K562 (cell line): ENCODE measurements at regions not wholly inside any gene's neighbourhood (a gene's known extent, or its start where the extent isn't known, plus 50 kb on each side); places are given as distances from the start of the nearest gene placed in this dataset.

Source experiments
- CHD2 ChIP-seq: IDR thresholded peaks from 2 replicates; pipeline ENCODE4 v1.6.1; 2011; ENCODE audit warnings: low read depth, low read length
- CTCF ChIP-seq, 3 experiments: IDR thresholded peaks in 2 of 3; conservative IDR thresholded peaks in 1 of 3; 2 replicates each; pipeline ENCODE4 v1.5.1; 2011 to 2012; ENCODE audit warnings: low read length in 3 of 3, mild to moderate bottlenecking in 3 of 3, control low read depth in 2 of 3, improper control_type of control experiment in 1 of 3, inconsistent platforms in 1 of 3, low read depth in 1 of 3, mixed read lengths in 1 of 3, moderate library complexity in 1 of 3; ENCODE audit not compliant: insufficient read depth in 2 of 3
- DLX4 ChIP-seq: fragments of 250-450 bp; sonication (Bioruptor Pico); IDR thresholded peaks from 2 replicates; pipeline ENCODE4 v1.6.1; 2021; ENCODE audit warnings: mild to moderate bottlenecking
- FOXJ2 ChIP-seq: fragments of 200-800 bp; sonication (Bioruptor generic); IDR thresholded peaks from 2 replicates; pipeline ENCODE4 v1.6.1; 2016; ENCODE audit warnings: missing genetic modification characterization, missing compliant biosample characterization
- FOXO4 ChIP-seq: fragments of 450-650 bp; formaldehyde crosslinking; IDR thresholded peaks from 2 replicates; pipeline ENCODE4 v1.4.0; 2020; ENCODE audit warnings: mild to moderate bottlenecking, moderate library complexity
- GABPB1 ChIP-seq: sonication (generic); formaldehyde crosslinking; IDR thresholded peaks from 2 replicates; pipeline ENCODE4 v1.8.0; 2022; ENCODE audit warnings: mild to moderate bottlenecking, missing genetic modification reagents
- JUND ChIP-seq, 2 experiments: IDR thresholded peaks; 2 replicates in 1 of 2; 3 replicates in 1 of 2; pipeline ENCODE4 v1.6.1; 2011; ENCODE audit warnings: borderline replicate concordance in 2 of 2, low read depth in 2 of 2, low read length in 2 of 2, improper control_type of control experiment in 1 of 2, missing biosample characterization in 1 of 2, missing genetic modification characterization in 1 of 2, missing genetic modification reagents in 1 of 2
- KDM4B ChIP-seq, 2 experiments: fragments of 450-650 bp in 1 of 2; sonication (generic) in 1 of 2; IDR thresholded peaks; 2 replicates each; pipeline ENCODE4 v1.6.1; 2016 to 2017; ENCODE audit warnings: borderline replicate concordance in 2 of 2, antibody characterized with exemption in 1 of 2, low read depth in 1 of 2, mild to moderate bottlenecking in 1 of 2
- KLF13 ChIP-seq: fragments of 450-650 bp; IDR thresholded peaks from 2 replicates; pipeline ENCODE4 v1.6.1; 2016; ENCODE audit warnings: missing genetic modification characterization, low read depth, mild to moderate bottlenecking, missing compliant biosample characterization, moderate library complexity, borderline replicate concordance
- L3MBTL2 ChIP-seq: fragments of 450-650 bp; IDR thresholded peaks from 2 replicates; pipeline ENCODE4 v1.6.1; 2016; ENCODE audit warnings: mild to moderate bottlenecking, moderate library complexity
- MAX ChIP-seq: sonication (generic); formaldehyde crosslinking; IDR thresholded peaks from 2 replicates; pipeline ENCODE4 v1.9.0; 2022; ENCODE audit warnings: mild to moderate bottlenecking, missing genetic modification reagents
- MEIS2 ChIP-seq: fragments of 450-650 bp; IDR thresholded peaks from 2 replicates; pipeline ENCODE4 v1.6.1; 2014; ENCODE audit warnings: mild to moderate bottlenecking; ENCODE audit not compliant: partially characterized antibody
- MIER1 ChIP-seq: fragments of 450-650 bp; IDR thresholded peaks from 2 replicates; pipeline ENCODE4 v1.6.1; 2016; ENCODE audit warnings: antibody characterized with exemption, mild to moderate bottlenecking, low read depth
- PCBP1 ChIP-seq: fragments of 200-400 bp; formaldehyde crosslinking; IDR thresholded peaks from 2 replicates; pipeline ENCODE4 v1.6.1; 2018; ENCODE audit warnings: mild to moderate bottlenecking, low read depth, low read length; ENCODE audit not compliant: poor library complexity, severe bottlenecking
- PHF8 ChIP-seq: fragments of 200-600 bp; sonication (generic); IDR thresholded peaks from 2 replicates; pipeline ENCODE4 v1.6.1; 2012; ENCODE audit warnings: mixed run types, mild to moderate bottlenecking, inconsistent platforms, low read length, moderate library complexity, borderline replicate concordance
- SMAD4 ChIP-seq: fragments of 250-450 bp; sonication (Bioruptor Pico); conservative IDR thresholded peaks from 2 replicates; pipeline ENCODE4 v1.8.0; 2021; ENCODE audit warnings: inconsistent platforms, mild to moderate bottlenecking, moderate library complexity
- SRSF9 ChIP-seq: fragments of 200-400 bp; formaldehyde crosslinking; IDR thresholded peaks from 2 replicates; pipeline ENCODE4 v1.6.1; 2017; ENCODE audit warnings: low read depth, low read length, borderline replicate concordance
- TAF7 ChIP-seq: fragments of 450-650 bp; IDR thresholded peaks from 2 replicates; pipeline ENCODE4 v1.6.1; 2016; ENCODE audit warnings: missing genetic modification characterization, missing compliant biosample characterization
- WHSC1 ChIP-seq: IDR thresholded peaks from one replicate; pipeline ENCODE4 v1.6.1; 2012; ENCODE audit warnings: low read length, control low read depth, inconsistent platforms
- ZFP30 ChIP-seq: fragments of 250-450 bp; sonication (Bioruptor Pico); IDR thresholded peaks from 2 replicates; pipeline ENCODE4 v1.8.0; 2022; ENCODE audit warnings: moderate library complexity, mild to moderate bottlenecking, inconsistent platforms, borderline replicate concordance
- ZNF140 ChIP-seq: fragments of 250-450 bp; sonication (Bioruptor Pico); IDR thresholded peaks from 2 replicates; pipeline ENCODE4 v1.8.0; 2021; ENCODE audit warnings: moderate library complexity, mild to moderate bottlenecking, inconsistent platforms
- ZNF431 ChIP-seq: sonication (generic); formaldehyde crosslinking; IDR thresholded peaks from 2 replicates; pipeline ENCODE4 v1.8.0; 2022; ENCODE audit warnings: mild to moderate bottlenecking, missing genetic modification reagents

- TF ChIP-seq PHF8 (no peak), PCBP1 (peak; percentile 26), L3MBTL2 (no peak), MIER1 (no peak), FOXO4 (CRISPR knock-in tag) (no peak), KLF13 (tag) (no peak), ZFP30 (CRISPR knock-in tag) (no peak), ZNF140 (CRISPR knock-in tag) (no peak), ZNF431 (CRISPR knock-in tag) (no peak), SMAD4 (CRISPR knock-in tag) (0 out of 2 replicates have a peak, but pooled peaks have one; percentile 32), KDM4B (IDR thresholded peaks at IDR 0.05; ENCODE audit: borderline replicate concordance in 2 of 2, low read depth in 1 of 2) (no peak), GABPB1 (CRISPR knock-in tag) (no peak), MEIS2 (peak; percentile 68), WHSC1 (no peak), TAF7 (tag) (no peak), CHD2 (0 out of 2 replicates have a peak, but pooled peaks have one; percentile 28), JUND (IDR thresholded peaks at IDR 0.05; ENCODE audit: borderline replicate concordance, low read depth, low read length) (peak; percentile 47; the same call in 1 of the 2 replicates), JUND (tag; IDR thresholded peaks at IDR 0.05; ENCODE audit: borderline replicate concordance, low read depth, low read length) (no peak; the same call in 2 of the 3 replicates), MAX (CRISPR knock-in tag) (peak; percentile 55; the same call in 1 of the 2 replicates), SRSF9 (no peak), DLX4 (no peak), FOXJ2 (tag) (no peak), CTCF (IDR thresholded peaks at IDR 0.05 in 2 of 3, conservative IDR thresholded peaks at IDR 0.05 in 1 of 3; ENCODE audit: insufficient read depth in 2 of 3, low read depth in 1 of 3, low read length in 3 of 3) (no peak)
Measured at GRCh38 chr11:69981119-69981784, 96.9 kb upstream of the ANO1 start (continued).
